ENCODE measurements at regions not wholly inside any gene's neighbourhood (a gene's known extent, or its start where the extent isn't known, plus 50 kb on each side); places are given as distances from the start of the nearest gene placed in this dataset.

DNA sequence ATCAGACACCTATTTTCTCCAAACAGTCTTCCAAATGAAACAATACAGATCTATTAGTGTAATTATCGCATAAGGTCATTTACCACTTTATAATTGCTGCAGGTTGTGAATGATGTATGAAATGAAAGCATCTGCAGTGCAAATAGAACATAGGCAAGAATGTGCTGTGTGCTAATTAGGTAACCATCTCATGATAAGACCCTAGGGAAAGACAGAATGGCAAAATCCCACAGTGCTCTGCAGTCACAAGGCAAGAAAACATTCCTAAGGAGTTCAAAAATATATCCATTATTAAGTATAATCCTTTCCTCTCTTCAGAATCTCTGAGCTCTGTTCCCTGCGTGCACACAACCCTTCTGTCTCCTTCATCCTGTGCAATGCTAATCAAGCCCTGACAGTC, 488.1 kb downstream of the NR4A2 start:
- TF ChIP-seq, protein P1, sequence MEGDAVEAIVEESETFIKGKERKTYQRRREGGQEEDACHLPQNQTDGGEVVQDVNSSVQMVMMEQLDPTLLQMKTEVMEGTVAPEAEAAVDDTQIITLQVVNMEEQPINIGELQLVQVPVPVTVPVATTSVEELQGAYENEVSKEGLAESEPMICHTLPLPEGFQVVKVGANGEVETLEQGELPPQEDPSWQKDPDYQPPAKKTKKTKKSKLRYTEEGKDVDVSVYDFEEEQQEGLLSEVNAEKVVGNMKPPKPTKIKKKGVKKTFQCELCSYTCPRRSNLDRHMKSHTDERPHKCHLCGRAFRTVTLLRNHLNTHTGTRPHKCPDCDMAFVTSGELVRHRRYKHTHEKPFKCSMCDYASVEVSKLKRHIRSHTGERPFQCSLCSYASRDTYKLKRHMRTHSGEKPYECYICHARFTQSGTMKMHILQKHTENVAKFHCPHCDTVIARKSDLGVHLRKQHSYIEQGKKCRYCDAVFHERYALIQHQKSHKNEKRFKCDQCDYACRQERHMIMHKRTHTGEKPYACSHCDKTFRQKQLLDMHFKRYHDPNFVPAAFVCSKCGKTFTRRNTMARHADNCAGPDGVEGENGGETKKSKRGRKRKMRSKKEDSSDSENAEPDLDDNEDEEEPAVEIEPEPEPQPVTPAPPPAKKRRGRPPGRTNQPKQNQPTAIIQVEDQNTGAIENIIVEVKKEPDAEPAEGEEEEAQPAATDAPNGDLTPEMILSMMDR (conservative IDR thresholded peaks at IDR 0.05; ENCODE audit: low read depth, low read length) = no peak
- no peak for TF ChIP-seq EZH2 (IDR thresholded peaks at IDR 0.05; ENCODE audit: low read length, unreplicated experiment)
